ENCODE measurements at regions not wholly inside any gene's neighbourhood (a gene's known extent, or its start where the extent isn't known, plus 50 kb on each side); places are given as distances from the start of the nearest gene placed in this dataset.

GRCh38 chr22:47376901-47377505 is 614.6 kb downstream of the TBC1D22A start:
- TF ChIP-seq, protein P1, sequence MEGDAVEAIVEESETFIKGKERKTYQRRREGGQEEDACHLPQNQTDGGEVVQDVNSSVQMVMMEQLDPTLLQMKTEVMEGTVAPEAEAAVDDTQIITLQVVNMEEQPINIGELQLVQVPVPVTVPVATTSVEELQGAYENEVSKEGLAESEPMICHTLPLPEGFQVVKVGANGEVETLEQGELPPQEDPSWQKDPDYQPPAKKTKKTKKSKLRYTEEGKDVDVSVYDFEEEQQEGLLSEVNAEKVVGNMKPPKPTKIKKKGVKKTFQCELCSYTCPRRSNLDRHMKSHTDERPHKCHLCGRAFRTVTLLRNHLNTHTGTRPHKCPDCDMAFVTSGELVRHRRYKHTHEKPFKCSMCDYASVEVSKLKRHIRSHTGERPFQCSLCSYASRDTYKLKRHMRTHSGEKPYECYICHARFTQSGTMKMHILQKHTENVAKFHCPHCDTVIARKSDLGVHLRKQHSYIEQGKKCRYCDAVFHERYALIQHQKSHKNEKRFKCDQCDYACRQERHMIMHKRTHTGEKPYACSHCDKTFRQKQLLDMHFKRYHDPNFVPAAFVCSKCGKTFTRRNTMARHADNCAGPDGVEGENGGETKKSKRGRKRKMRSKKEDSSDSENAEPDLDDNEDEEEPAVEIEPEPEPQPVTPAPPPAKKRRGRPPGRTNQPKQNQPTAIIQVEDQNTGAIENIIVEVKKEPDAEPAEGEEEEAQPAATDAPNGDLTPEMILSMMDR (IDR thresholded peaks at IDR 0.05) = no peak
- no peak for TF ChIP-seq POLR2A (IDR thresholded peaks at IDR 0.05)
- no peak for TF ChIP-seq EP300 (IDR thresholded peaks at IDR 0.05)
- no peak for TF ChIP-seq POLR2AphosphoS5 (IDR thresholded peaks at IDR 0.05)
